ENCODE measurements at regions not wholly inside any gene's neighbourhood (a gene's known extent, or its start where the extent isn't known, plus 50 kb on each side); places are given as distances from the start of the nearest gene placed in this dataset.

DNA sequence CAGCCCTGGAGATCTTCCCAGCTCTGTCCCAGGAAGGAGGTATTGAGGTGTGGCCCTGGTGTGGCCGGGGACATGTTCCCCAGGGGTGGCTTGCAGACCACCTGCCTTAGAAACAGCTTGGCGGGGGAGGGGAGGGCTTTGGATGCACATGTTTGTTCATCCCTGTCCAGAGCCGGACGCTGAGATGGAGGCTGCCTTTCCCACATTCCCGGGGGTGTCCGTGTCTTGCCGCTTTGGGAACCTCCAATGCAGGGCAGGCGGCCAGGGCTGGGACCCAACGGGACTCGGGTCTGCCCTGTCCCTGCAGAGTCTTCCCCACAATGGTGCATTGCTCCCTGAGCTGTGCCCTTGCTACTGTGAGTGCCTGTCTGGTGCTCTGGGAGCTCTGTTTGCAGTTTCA lies 319.5 kb upstream of the SFSWAP start:
- POLR2A ChIA-PET = interaction anchor here (0.7 kb wide), 1 partner anchor 16 kb away, joined by 3 read pairs; no protein-coding TSS in a partner anchor
- no peak for ATAC-seq
- BruUV-seq (replicated peaks) = no TSS peak

More for the DNA sequence above, 319.5 kb upstream of the SFSWAP start:
- H3K4me2 ChIP-seq (ENCODE audit: insufficient read depth, low read length) = no peak overlapping the region
- in situ Hi-C loops (cut with MboI) (no loop called here), intact Hi-C loops (cut with micrococcal nuclease) (loop anchor here (5.0 kb wide), 1 partner anchor 61 kb away; no protein-coding TSS in a partner anchor)
- DNase-seq (ENCODE audit: extremely low read depth in 1 of 4, low spot score in 3 of 4) (no peak), FAIRE-seq (no peak)
- peak overlapping the region in 1 of 2 experiments; percentile 45; a peak in 1 of 4 replicates for H3K9ac ChIP-seq (ENCODE audit: insufficient read depth in 1 of 2, low read depth in 2 of 2, low read length in 2 of 2)
- no peaks in the 10 kb centered on the region for H4K20me1 ChIP-seq (replicated peaks; ENCODE audit: control insufficient read depth, insufficient read depth, low read length)
- H3K27me3 ChIP-seq (ENCODE audit: control insufficient read depth in 2 of 2, insufficient read depth in 2 of 2, low read length in 2 of 2) = peaks cover 0 to 15% of the 10 kb centered on the region in 2 experiments; a peak in 2 of 5 replicates
- H3K27ac ChIP-seq (ENCODE audit: extremely low read depth, low read depth, low read length) = no peak overlapping the region
- no peaks in the 10 kb centered on the region for H3K79me2 ChIP-seq (ENCODE audit: control insufficient read depth, insufficient read depth, low read length)
- no peak overlapping the region for H2AFZ ChIP-seq (ENCODE audit: low read depth, low read length)
- no peaks in the 10 kb centered on the region for H3K9me1 ChIP-seq (ENCODE audit: control insufficient read depth, insufficient read depth, low read length)
- no peak for TF ChIP-seq ZC3H11A (IDR thresholded peaks at IDR 0.05; ENCODE audit: low read depth, low read length)
- TF ChIP-seq, protein P1, sequence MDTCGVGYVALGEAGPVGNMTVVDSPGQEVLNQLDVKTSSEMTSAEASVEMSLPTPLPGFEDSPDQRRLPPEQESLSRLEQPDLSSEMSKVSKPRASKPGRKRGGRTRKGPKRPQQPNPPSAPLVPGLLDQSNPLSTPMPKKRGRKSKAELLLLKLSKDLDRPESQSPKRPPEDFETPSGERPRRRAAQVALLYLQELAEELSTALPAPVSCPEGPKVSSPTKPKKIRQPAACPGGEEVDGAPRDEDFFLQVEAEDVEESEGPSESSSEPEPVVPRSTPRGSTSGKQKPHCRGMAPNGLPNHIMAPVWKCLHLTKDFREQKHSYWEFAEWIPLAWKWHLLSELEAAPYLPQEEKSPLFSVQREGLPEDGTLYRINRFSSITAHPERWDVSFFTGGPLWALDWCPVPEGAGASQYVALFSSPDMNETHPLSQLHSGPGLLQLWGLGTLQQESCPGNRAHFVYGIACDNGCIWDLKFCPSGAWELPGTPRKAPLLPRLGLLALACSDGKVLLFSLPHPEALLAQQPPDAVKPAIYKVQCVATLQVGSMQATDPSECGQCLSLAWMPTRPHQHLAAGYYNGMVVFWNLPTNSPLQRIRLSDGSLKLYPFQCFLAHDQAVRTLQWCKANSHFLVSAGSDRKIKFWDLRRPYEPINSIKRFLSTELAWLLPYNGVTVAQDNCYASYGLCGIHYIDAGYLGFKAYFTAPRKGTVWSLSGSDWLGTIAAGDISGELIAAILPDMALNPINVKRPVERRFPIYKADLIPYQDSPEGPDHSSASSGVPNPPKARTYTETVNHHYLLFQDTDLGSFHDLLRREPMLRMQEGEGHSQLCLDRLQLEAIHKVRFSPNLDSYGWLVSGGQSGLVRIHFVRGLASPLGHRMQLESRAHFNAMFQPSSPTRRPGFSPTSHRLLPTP (IDR thresholded peaks at IDR 0.05; ENCODE audit: borderline replicate concordance, extremely low read depth, insufficient read length) = no peak
- TF ChIP-seq XRCC4 (IDR thresholded peaks at IDR 0.05; ENCODE audit: extremely low read depth, insufficient read depth, insufficient read length) = no peak
- no peak for TF ChIP-seq ZNF354B (CRISPR knock-in tag; IDR thresholded peaks at IDR 0.05)
- TF ChIP-seq, protein P2, sequence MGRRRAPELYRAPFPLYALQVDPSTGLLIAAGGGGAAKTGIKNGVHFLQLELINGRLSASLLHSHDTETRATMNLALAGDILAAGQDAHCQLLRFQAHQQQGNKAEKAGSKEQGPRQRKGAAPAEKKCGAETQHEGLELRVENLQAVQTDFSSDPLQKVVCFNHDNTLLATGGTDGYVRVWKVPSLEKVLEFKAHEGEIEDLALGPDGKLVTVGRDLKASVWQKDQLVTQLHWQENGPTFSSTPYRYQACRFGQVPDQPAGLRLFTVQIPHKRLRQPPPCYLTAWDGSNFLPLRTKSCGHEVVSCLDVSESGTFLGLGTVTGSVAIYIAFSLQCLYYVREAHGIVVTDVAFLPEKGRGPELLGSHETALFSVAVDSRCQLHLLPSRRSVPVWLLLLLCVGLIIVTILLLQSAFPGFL (CRISPR knock-in tag; IDR thresholded peaks at IDR 0.05) = no peak
- TF ChIP-seq, protein P3, sequence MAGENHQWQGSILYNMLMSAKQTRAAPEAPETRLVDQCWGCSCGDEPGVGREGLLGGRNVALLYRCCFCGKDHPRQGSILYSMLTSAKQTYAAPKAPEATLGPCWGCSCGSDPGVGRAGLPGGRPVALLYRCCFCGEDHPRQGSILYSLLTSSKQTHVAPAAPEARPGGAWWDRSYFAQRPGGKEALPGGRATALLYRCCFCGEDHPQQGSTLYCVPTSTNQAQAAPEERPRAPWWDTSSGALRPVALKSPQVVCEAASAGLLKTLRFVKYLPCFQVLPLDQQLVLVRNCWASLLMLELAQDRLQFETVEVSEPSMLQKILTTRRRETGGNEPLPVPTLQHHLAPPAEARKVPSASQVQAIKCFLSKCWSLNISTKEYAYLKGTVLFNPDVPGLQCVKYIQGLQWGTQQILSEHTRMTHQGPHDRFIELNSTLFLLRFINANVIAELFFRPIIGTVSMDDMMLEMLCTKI (IDR thresholded peaks at IDR 0.05; ENCODE audit: partially characterized antibody) = no peak
- TF ChIP-seq, protein P4, sequence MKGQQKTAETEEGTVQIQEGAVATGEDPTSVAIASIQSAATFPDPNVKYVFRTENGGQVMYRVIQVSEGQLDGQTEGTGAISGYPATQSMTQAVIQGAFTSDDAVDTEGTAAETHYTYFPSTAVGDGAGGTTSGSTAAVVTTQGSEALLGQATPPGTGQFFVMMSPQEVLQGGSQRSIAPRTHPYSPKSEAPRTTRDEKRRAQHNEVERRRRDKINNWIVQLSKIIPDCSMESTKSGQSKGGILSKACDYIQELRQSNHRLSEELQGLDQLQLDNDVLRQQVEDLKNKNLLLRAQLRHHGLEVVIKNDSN (CRISPR knock-in tag; IDR thresholded peaks at IDR 0.05) = no peak
- no peak for TF ChIP-seq ZC3H8 (IDR thresholded peaks at IDR 0.05)
- no peak for TF ChIP-seq ZNF140 (CRISPR knock-in tag; IDR thresholded peaks at IDR 0.05)
- TF ChIP-seq TSC22D4 (tag; IDR thresholded peaks at IDR 0.05) = no peak
- TF ChIP-seq ARID1B (IDR thresholded peaks at IDR 0.05) = no peak
- TF ChIP-seq FOXJ3 (CRISPR knock-in tag; IDR thresholded peaks at IDR 0.05) = no peak
- TF ChIP-seq RBM17 (IDR thresholded peaks at IDR 0.05; ENCODE audit: borderline replicate concordance, low read depth, low read length) = no peak
- TF ChIP-seq, protein P5, sequence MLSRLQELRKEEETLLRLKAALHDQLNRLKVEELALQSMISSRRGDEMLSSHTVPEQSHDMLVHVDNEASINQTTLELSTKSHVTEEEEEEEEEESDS (CRISPR knock-in tag; IDR thresholded peaks at IDR 0.05) = no peak
- TF ChIP-seq DACH1 (IDR thresholded peaks at IDR 0.05; ENCODE audit: partially characterized antibody) = no peak
- peaks cover 5% of the 10 kb centered on the region; the same call in 1 of the 2 replicates for H3K9me3 ChIP-seq (replicated peaks; ENCODE audit: control insufficient read depth, insufficient read depth, low read depth, low read length)
- peaks cover 0 to 17% of the 10 kb centered on the region in 2 experiments; a peak in 2 of 5 replicates for H3K4me1 ChIP-seq (replicated peaks in 1 of 2; ENCODE audit: control insufficient read depth in 2 of 2, insufficient read depth in 2 of 2, low read length in 2 of 2)
- CTCF ChIA-PET (ENCODE audit: low intra/inter-chr PET ratio) = no interaction called here
- 0% methylated on average over 4 of the region's 10 CpGs for WGBS (ENCODE audit: insufficient coverage, low coverage, missing lambda C conversion rate)
- H3K36me3 ChIP-seq (ENCODE audit: control insufficient read depth, insufficient read depth, low read length) = no peaks in the 10 kb centered on the region
- no peak overlapping the region for H3K4me3 ChIP-seq
